Peyer's patch (tissue), 4 donors: ENCODE measurements at regions not wholly inside any gene's neighbourhood (a gene's known extent, or its start where the extent isn't known, plus 50 kb on each side); places are given as distances from the start of the nearest gene placed in this dataset.

Experiments
- POLR2A ChIP-seq, 2 donors: fragments of 450-650 bp; IDR thresholded peaks; one replicate each; pipeline ENCODE4 v1.5.1; 2017; ENCODE audit warnings: antibody characterized with exemption in 2 of 2, mild to moderate bottlenecking in 2 of 2, moderate library complexity in 2 of 2
- TF ChIP-seq, protein P1 (sequence below), 6 experiments: fragments of 450-650 bp in 4 of 6; fragments of 200-600 bp in 2 of 6; sonication (generic) in 1 of 6; IDR thresholded peaks; one replicate each; pipeline ENCODE4 v1.5.1; 2017 to 2019; ENCODE audit warnings: antibody characterized with exemption in 6 of 6, mild to moderate bottlenecking in 3 of 6, moderate library complexity in 1 of 6

DNA sequence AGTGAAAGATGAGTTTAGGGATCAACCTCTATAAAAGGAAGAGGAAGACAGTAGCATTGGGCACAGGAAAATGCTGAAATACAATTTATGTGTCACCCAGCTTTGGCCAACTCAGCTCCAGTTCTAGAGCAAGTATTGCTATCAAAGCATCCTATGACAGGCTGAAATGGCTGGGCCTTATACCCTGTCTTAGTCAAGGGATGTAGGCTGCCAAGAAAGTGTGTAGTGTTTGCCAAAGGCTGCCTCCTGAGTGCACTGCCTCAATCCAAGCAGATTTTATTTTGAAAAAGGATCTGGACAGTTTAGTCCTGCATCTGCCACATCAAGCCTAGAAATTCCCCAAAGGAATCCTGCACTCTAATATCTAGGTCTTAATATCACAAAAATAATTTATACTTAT lies 359.9 kb upstream of the ZC3H15 start:
- TF ChIP-seq, protein P1, sequence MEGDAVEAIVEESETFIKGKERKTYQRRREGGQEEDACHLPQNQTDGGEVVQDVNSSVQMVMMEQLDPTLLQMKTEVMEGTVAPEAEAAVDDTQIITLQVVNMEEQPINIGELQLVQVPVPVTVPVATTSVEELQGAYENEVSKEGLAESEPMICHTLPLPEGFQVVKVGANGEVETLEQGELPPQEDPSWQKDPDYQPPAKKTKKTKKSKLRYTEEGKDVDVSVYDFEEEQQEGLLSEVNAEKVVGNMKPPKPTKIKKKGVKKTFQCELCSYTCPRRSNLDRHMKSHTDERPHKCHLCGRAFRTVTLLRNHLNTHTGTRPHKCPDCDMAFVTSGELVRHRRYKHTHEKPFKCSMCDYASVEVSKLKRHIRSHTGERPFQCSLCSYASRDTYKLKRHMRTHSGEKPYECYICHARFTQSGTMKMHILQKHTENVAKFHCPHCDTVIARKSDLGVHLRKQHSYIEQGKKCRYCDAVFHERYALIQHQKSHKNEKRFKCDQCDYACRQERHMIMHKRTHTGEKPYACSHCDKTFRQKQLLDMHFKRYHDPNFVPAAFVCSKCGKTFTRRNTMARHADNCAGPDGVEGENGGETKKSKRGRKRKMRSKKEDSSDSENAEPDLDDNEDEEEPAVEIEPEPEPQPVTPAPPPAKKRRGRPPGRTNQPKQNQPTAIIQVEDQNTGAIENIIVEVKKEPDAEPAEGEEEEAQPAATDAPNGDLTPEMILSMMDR (IDR thresholded peaks at IDR 0.05) = no peak
- TF ChIP-seq POLR2A (IDR thresholded peaks at IDR 0.05) = no peak
